Type B pancreatic cell (in vitro differentiated cells): ENCODE measurements at regions not wholly inside any gene's neighbourhood (a gene's known extent, or its start where the extent isn't known, plus 50 kb on each side); places are given as distances from the start of the nearest gene placed in this dataset.
A peak's percentile ranks its signal among the peaks of the same experiment; 100 is the strongest.

Experiments used
- DNase-seq: peaks from one replicate; pipeline ENCODE4 v3.0.0; 2021; ENCODE audit warnings: mixed read lengths; ENCODE audit not compliant: unreplicated experiment; ENCODE audit errors: extremely low spot score
- H3K27ac Mint-ChIP-seq: 2 replicates; pipeline ENCODE4 v1.8.0; 2021; ENCODE audit warnings: mild to moderate bottlenecking, mixed read lengths
- H3K27me3 Mint-ChIP-seq: 2 replicates; pipeline ENCODE4 v1.8.0; 2021; ENCODE audit warnings: mixed read lengths
- H3K36me3 Mint-ChIP-seq: 2 replicates; pipeline ENCODE4 v1.8.0; 2021; ENCODE audit warnings: mixed read lengths
- H3K4me1 Mint-ChIP-seq: one replicate; pipeline ENCODE4 v1.8.0; 2021; ENCODE audit warnings: mixed read lengths; ENCODE audit not compliant: unreplicated experiment
- H3K4me3 Mint-ChIP-seq: 2 replicates; pipeline ENCODE4 v1.8.0; 2021; ENCODE audit warnings: mild to moderate bottlenecking, mixed read lengths
- H3K9me3 Mint-ChIP-seq: 2 replicates; pipeline ENCODE4 v1.8.0; 2021; ENCODE audit warnings: mixed read lengths
- TF ChIP-seq, protein P1 (sequence below): fragments of 200-600 bp; sonication (generic); conservative IDR thresholded peaks from 2 replicates; pipeline ENCODE4 v1.5.0; 2021; ENCODE audit warnings: antibody characterized with exemption, mild to moderate bottlenecking

DNA sequence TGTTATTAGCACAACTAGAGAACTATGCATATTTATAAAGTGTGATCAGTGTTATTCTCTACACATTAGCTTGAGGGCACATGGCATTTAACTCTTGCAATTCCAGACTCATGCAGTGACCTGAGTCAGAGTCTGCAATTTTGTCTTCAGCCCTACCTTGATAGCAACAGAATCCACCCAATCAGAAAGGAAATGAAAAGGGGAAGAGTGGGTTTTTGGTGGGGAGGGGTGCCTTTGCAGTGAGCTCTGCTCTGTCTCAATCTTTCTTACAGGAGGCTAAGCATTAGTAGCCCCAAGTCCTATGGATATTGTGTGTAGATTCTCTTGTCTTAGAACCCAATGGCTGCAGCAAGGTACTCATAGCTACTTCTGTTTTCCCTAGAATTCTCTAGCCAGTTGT, 489.2 kb downstream of the DHX35 start:
- Mint-ChIP-seq H3K27ac (no peak overlapping the region), H3K4me1 (peaks cover 7% of the 10 kb centered on the region), H3K36me3 (no peaks in the 10 kb centered on the region), H3K9me3 (no peaks in the 10 kb centered on the region), H3K4me3 (no peak overlapping the region), H3K27me3 (peaks cover 4% of the 10 kb centered on the region)
- DNase-seq = no peak
- TF ChIP-seq, protein P1, sequence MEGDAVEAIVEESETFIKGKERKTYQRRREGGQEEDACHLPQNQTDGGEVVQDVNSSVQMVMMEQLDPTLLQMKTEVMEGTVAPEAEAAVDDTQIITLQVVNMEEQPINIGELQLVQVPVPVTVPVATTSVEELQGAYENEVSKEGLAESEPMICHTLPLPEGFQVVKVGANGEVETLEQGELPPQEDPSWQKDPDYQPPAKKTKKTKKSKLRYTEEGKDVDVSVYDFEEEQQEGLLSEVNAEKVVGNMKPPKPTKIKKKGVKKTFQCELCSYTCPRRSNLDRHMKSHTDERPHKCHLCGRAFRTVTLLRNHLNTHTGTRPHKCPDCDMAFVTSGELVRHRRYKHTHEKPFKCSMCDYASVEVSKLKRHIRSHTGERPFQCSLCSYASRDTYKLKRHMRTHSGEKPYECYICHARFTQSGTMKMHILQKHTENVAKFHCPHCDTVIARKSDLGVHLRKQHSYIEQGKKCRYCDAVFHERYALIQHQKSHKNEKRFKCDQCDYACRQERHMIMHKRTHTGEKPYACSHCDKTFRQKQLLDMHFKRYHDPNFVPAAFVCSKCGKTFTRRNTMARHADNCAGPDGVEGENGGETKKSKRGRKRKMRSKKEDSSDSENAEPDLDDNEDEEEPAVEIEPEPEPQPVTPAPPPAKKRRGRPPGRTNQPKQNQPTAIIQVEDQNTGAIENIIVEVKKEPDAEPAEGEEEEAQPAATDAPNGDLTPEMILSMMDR = no peak

DNA sequence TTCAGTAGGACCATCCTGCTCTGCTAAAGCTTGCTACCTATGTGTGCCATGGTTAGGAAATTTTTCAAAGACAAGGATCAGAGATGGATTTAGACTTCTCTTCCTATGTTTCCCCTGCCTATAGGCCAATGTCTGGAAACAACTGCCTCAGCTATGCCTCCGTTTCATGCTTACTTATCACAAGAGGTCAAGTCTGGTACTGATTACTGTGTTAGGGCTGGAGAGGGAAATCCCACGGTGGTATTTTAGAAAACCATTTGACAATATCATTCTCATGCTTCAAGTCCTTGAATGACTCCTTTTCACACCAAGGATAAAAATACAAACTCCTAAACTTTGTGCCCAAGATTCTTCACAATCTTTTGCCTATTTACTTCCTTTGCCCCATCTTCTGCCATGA, 484.3 kb downstream of the DHX35 start:
- no peak overlapping the region for H3K27ac Mint-ChIP-seq
- no peaks in the 10 kb centered on the region for H3K4me1 Mint-ChIP-seq
- TF ChIP-seq, protein P1 = no peak
- H3K27me3 Mint-ChIP-seq = no peaks in the 10 kb centered on the region
- H3K36me3 Mint-ChIP-seq = no peaks in the 10 kb centered on the region
- DNase-seq = no peak
- no peak overlapping the region for H3K4me3 Mint-ChIP-seq
- H3K9me3 Mint-ChIP-seq = no peaks in the 10 kb centered on the region

DNA sequence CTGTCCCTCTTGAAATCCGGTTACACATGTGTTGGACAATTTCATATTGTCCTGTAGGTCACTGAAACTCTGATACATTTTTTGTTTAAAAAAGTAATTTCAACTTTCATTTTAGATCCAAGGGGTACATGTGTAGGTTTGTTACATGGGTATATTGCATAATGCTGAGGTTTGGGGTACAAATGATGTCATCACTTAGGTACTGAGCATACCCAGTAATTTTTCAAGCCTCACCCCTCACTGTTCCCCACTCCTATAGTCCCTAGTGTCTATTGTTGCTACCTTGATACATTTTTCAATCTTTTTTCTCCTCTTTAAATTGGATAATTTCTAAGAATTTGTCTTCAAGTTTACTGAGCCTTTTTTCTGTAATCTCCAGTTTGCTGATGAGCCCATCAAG, 483.0 kb downstream of the DHX35 start:
- Mint-ChIP-seq H3K9me3 (no peaks in the 10 kb centered on the region), H3K4me1 (no peaks in the 10 kb centered on the region), H3K4me3 (no peak overlapping the region), H3K36me3 (no peaks in the 10 kb centered on the region), H3K27me3 (no peaks in the 10 kb centered on the region), H3K27ac (no peak overlapping the region)
- TF ChIP-seq, protein P1 = no peak
- DNase-seq = no peak

DNA sequence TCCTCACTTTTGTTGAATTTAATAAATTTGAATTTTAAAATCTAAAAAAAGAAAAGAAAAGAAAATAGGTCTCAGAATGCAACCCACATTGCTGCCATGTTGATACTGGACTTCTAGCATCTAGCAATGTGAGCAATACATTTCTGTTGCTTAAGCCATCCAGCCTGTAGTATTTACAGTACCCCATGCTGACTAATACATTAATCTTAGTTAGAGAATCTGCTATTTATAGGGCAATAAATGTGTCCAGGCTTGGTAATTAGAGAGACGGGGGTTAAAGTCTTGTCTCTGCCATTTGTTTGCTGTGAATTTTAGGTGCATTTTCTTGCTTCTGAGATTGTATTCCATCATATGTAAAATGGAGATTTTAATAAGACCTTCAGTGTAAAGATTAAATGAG, 471.3 kb downstream of the DHX35 start:
- H3K27me3 Mint-ChIP-seq = no peaks in the 10 kb centered on the region
- TF ChIP-seq, protein P1 = no peak
- H3K4me3 Mint-ChIP-seq = no peak overlapping the region
- H3K4me1 Mint-ChIP-seq = peaks cover 21% of the 10 kb centered on the region
- no peaks in the 10 kb centered on the region for H3K36me3 Mint-ChIP-seq
- no peak for DNase-seq
- H3K9me3 Mint-ChIP-seq = no peaks in the 10 kb centered on the region
- H3K27ac Mint-ChIP-seq = no peak overlapping the region

DNA sequence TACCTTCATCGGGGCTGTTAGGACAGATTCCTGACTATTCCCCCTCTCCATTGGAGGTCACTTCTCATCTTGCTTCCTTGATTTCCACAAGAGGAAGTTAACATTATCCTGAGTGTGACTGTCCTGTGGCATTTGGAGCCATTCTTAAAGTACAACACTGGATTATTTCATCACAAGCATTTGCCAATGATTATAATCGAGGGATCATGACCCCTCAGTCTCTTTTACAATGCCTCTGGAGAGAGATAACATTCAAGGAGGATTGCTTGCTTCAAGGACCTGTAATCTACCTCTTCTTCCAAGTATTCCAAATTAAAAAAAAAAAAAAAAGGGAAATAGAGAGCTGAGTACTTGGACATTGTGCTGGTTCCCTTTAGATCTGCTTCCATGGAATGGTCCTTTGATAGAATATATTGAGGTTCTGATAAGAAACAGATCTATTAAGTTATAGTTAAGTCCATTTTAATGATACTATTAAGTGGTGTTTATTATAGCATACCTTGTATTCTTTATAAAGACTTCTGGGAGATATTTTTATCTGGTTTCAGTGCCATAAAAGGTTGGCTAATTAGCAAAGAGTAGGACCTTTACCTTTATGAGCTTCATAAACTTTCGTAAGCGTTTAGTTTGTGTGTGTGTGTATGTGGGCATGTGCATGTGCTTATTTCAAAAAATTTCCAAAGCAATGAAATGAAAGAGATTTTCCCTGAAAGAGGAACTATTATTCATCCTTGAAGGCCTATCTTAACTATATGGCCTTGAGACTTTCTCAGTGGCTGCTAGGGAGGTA, 469.1 kb downstream of the DHX35 start:
- no peak overlapping the region for H3K4me3 Mint-ChIP-seq
- DNase-seq = no peak
- H3K27ac Mint-ChIP-seq = no peak overlapping the region
- no peaks in the 10 kb centered on the region for H3K36me3 Mint-ChIP-seq
- TF ChIP-seq, protein P1 = no peak
- H3K27me3 Mint-ChIP-seq = no peaks in the 10 kb centered on the region
- H3K9me3 Mint-ChIP-seq = no peaks in the 10 kb centered on the region
- peaks cover 21% of the 10 kb centered on the region for H3K4me1 Mint-ChIP-seq

DNA sequence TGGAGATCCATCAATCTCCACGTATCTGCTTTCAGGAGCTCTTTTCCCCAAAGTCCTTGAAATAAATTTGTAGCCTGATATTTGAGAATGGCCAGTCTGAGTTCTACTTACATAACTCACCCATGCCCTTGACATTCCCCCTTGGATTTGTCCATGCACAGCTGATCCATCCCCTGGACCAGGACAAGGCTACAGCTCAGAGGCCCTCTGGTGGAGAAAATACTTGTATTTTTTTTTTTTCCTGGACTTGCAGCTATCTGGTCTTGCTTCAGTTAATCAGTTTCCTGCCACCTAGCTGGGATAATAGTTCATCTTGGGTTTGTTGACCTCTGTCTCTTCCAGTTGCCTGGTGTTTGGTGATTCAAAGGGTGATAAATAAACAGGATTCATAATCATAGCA, 467.6 kb downstream of the DHX35 start:
- Mint-ChIP-seq H3K27ac (no peak overlapping the region), H3K27me3 (no peaks in the 10 kb centered on the region), H3K4me1 (peaks cover 21% of the 10 kb centered on the region), H3K4me3 (no peak overlapping the region), H3K9me3 (no peaks in the 10 kb centered on the region), H3K36me3 (no peaks in the 10 kb centered on the region)
- DNase-seq = no peak
- TF ChIP-seq, protein P1 = peak; percentile 61
